OCI-LY7 (cell line): ENCODE measurements at regions not wholly inside any gene's neighbourhood (a gene's known extent, or its start where the extent isn't known, plus 50 kb on each side); places are given as distances from the start of the nearest gene placed in this dataset.

Source experiments
- BruUV-seq: library from RNA; stranded (reverse); fragments of 400-500 nt; replicated peaks from 2 replicates; lab custom pipeline; 2021; lab: Mats Ljungman, UMichigan
- CTCF ChIA-PET: fragments of 300-600 bp; sonication (Branson Sonifier 250); formaldehyde crosslinking; loops from one replicate; lab custom pipeline; 2022; ENCODE audit warnings: antibody characterized with exemption; ENCODE audit not compliant: unreplicated experiment; lab: Charles Lee
- POLR2A ChIA-PET: fragments of 300-600 bp; sonication (Branson Sonifier 250); formaldehyde crosslinking; loops from one replicate; lab custom pipeline; 2022; ENCODE audit warnings: antibody characterized with exemption; lab: Charles Lee
- DNase-seq: peaks from one replicate; pipeline ENCODE4 v3.0.0-alpha.2; 2015; ENCODE audit warnings: low spot score
- H2AFZ ChIP-seq: fragments of 200-600 bp; sonication (generic), shearing (Covaris generic); 2 replicates; pipeline ENCODE4 v1.6.1; 2014; ENCODE audit warnings: mild to moderate bottlenecking, antibody characterized with exemption, low read length, moderate library complexity
- H3K27ac ChIP-seq: fragments of 200-600 bp; sonication (generic); 2 replicates; pipeline ENCODE4 v1.5.1; 2014; ENCODE audit warnings: mixed run types, low read depth, mild to moderate bottlenecking, moderate library complexity, low read length, inconsistent platforms; ENCODE audit not compliant: poor library complexity, severe bottlenecking
- H3K36me3 ChIP-seq: fragments of 200-600 bp; sonication (generic); 2 replicates; pipeline ENCODE4 v1.6.1; 2014; ENCODE audit warnings: mild to moderate bottlenecking, antibody characterized with exemption, low read length, moderate library complexity, mixed read lengths; ENCODE audit not compliant: insufficient read depth
- H3K4me1 ChIP-seq: fragments of 200-600 bp; sonication (generic); 2 replicates; pipeline ENCODE4 v1.5.1; 2014; ENCODE audit warnings: mild to moderate bottlenecking, low read length; ENCODE audit not compliant: insufficient read depth, poor library complexity, severe bottlenecking
- H3K4me2 ChIP-seq: fragments of 200-600 bp; sonication (generic); 2 replicates; pipeline ENCODE4 v1.6.1; 2014; ENCODE audit warnings: mild to moderate bottlenecking, low read length
- H3K4me3 ChIP-seq: fragments of 200-600 bp; sonication (generic); 2 replicates; pipeline ENCODE4 v1.5.1; 2014; ENCODE audit warnings: mild to moderate bottlenecking, low read depth, low read length; ENCODE audit not compliant: poor library complexity, severe bottlenecking
- H3K79me2 ChIP-seq: fragments of 200-600 bp; sonication (generic); 2 replicates; pipeline ENCODE4 v1.6.1; 2016; ENCODE audit warnings: low read depth, mild to moderate bottlenecking, low read length, moderate library complexity, mixed read lengths; ENCODE audit not compliant: insufficient read depth
- H3K9me2 ChIP-seq: fragments of 200-600 bp; sonication (generic); 2 replicates; pipeline ENCODE4 v1.6.1; 2016; ENCODE audit warnings: mild to moderate bottlenecking, low read length, mixed read lengths; ENCODE audit not compliant: insufficient read depth
- H3K9me3 ChIP-seq: fragments of 200-600 bp; sonication (generic); 2 replicates; pipeline ENCODE4 v1.6.1; 2014; ENCODE audit warnings: mild to moderate bottlenecking, mixed run types, low read length, mixed read lengths
- H4K20me1 ChIP-seq: fragments of 200-600 bp; sonication (generic); 2 replicates; pipeline ENCODE4 v1.6.1; 2014; ENCODE audit warnings: mild to moderate bottlenecking, antibody characterized with exemption, low read length, moderate library complexity, mixed read lengths; ENCODE audit not compliant: insufficient read depth
- EZH2phosphoT487 ChIP-seq: fragments of 200-600 bp; sonication (generic); IDR thresholded peaks from 2 replicates; pipeline ENCODE4 v1.6.1; 2018; ENCODE audit warnings: low read depth, borderline replicate concordance, mild to moderate bottlenecking, mixed run types, antibody characterized with exemption, low read length, moderate library complexity, mixed read lengths
- intact Hi-C: fragments of 100-400 bp; cut with micrococcal nuclease; formaldehyde crosslinking; loops from one replicate; pipeline ENCODE4 v1.10.0; 2022; ENCODE audit not compliant: unreplicated experiment
- TF ChIP-seq, protein P1 (sequence below): fragments of 200-600 bp; sonication (generic); conservative IDR thresholded peaks from 2 replicates; pipeline ENCODE4 v1.5.1; 2014; ENCODE audit warnings: mild to moderate bottlenecking, antibody characterized with exemption, low read length, moderate library complexity, mixed read lengths

DNA sequence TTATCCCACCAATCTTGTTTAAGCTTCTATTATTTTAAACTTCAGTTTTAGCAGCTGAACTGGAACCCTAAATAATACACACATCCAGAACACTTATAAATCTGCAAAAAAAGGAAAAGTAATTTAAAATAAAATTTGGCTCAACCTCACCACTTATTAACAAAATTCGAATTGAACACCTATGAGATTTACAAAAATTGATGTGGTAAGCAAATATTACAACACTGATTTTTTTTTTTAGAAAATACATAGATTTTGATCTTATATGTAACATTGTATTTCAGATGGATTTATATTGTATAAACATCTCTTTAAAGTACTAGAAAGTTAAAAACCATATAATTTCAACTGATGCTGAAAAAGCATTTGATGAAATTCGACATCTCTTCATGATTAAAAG is 81.3 kb upstream of the DYNAP start:
- intact Hi-C loops: loop anchor here (10.0 kb wide), 1 partner anchor 65 kb away; no protein-coding TSS in a partner anchor
- no peaks in the 10 kb centered on the region for H3K79me2 ChIP-seq
- H3K4me2 ChIP-seq: no peak overlapping the region
- H2AFZ ChIP-seq: no peak overlapping the region
- H3K4me3 ChIP-seq: no peak overlapping the region
- DNase-seq: no peak
- H3K27ac ChIP-seq: no peak overlapping the region
- peaks cover 12% of the 10 kb centered on the region for H3K4me1 ChIP-seq
- no peaks in the 10 kb centered on the region for H3K9me2 ChIP-seq
- H3K9me3 ChIP-seq: no peaks in the 10 kb centered on the region
- ChIA-PET POLR2A (no interaction called here), CTCF (no interaction called here)
- no TSS peak for BruUV-seq
- H4K20me1 ChIP-seq: no peaks in the 10 kb centered on the region
- no peaks in the 10 kb centered on the region for H3K36me3 ChIP-seq
- TF ChIP-seq EZH2phosphoT487: no peak
- TF ChIP-seq, protein P1, sequence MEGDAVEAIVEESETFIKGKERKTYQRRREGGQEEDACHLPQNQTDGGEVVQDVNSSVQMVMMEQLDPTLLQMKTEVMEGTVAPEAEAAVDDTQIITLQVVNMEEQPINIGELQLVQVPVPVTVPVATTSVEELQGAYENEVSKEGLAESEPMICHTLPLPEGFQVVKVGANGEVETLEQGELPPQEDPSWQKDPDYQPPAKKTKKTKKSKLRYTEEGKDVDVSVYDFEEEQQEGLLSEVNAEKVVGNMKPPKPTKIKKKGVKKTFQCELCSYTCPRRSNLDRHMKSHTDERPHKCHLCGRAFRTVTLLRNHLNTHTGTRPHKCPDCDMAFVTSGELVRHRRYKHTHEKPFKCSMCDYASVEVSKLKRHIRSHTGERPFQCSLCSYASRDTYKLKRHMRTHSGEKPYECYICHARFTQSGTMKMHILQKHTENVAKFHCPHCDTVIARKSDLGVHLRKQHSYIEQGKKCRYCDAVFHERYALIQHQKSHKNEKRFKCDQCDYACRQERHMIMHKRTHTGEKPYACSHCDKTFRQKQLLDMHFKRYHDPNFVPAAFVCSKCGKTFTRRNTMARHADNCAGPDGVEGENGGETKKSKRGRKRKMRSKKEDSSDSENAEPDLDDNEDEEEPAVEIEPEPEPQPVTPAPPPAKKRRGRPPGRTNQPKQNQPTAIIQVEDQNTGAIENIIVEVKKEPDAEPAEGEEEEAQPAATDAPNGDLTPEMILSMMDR: no peak

DNA sequence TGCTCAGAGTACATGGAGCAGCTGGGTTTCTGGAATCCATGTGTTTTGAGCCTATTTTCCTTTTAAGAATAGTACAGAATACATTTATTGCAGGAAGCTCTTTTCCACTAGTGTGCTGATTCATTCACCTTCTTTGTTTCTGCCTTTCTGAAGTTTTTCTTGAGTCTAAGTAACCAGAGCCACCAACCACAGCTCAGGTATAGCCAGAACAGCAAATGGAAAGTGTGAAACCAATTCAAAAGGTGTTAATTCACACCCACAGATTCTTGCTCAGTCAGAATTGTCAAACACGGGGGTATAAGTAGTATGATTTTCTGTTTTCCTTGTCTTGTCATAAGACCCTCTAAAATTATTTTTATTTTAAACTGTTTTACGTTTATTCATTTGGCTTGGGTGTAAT is 75.9 kb upstream of the DYNAP start:
- Histone ChIP-seq H4K20me1 (no peaks in the 10 kb centered on the region), H3K4me2 (no peak overlapping the region), H3K4me1 (no peaks in the 10 kb centered on the region), H3K36me3 (no peaks in the 10 kb centered on the region), H2AFZ (no peak overlapping the region), H3K9me3 (no peaks in the 10 kb centered on the region), H3K9me2 (no peaks in the 10 kb centered on the region), H3K4me3 (no peak overlapping the region), H3K27ac (no peak overlapping the region), H3K79me2 (no peaks in the 10 kb centered on the region)
- no TSS peak for BruUV-seq
- DNase-seq: no peak
- ChIA-PET CTCF (no interaction called here), POLR2A (interaction anchor here (0.6 kb wide), 1 partner anchor 752 kb away, joined by 3 read pairs; no protein-coding TSS in a partner anchor)
- intact Hi-C loops: no loop called here
- no peak for TF ChIP-seq EZH2phosphoT487
- TF ChIP-seq, protein P1: no peak

DNA sequence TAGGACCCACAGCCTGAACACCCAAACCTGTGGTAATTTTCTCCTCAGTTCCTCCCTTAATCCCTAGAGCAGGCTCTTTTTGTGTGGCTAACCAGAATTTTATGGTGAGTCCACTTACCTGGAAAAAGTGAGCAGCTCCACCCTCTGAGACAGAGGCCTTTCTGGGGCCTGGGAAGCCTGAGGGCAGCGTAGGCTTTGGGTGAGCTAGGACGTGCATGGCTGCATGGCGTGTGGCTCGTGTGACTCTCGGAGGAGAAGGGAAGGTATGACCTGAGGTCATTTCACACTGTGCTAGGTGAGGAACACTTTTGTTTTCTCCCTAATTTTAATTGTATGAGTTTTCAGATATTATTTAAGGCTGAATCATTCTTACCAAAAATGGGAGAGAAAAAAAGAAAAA is 73.5 kb upstream of the DYNAP start:
- Histone ChIP-seq H3K4me2 (no peak overlapping the region), H3K27ac (no peak overlapping the region), H3K4me1 (no peaks in the 10 kb centered on the region), H4K20me1 (no peaks in the 10 kb centered on the region), H3K79me2 (no peaks in the 10 kb centered on the region), H3K4me3 (no peak overlapping the region), H2AFZ (no peak overlapping the region), H3K9me3 (no peaks in the 10 kb centered on the region), H3K9me2 (no peaks in the 10 kb centered on the region), H3K36me3 (no peaks in the 10 kb centered on the region)
- no peak for DNase-seq
- TF ChIP-seq, protein P1: no peak
- TF ChIP-seq EZH2phosphoT487: no peak
- BruUV-seq: no TSS peak
- ChIA-PET POLR2A (no interaction called here), CTCF (no interaction called here)
- intact Hi-C loops: no loop called here
